Neural progenitor cell (in vitro differentiated cells): ENCODE measurements at regions not wholly inside any gene's neighbourhood (a gene's known extent, or its start where the extent isn't known, plus 50 kb on each side); places are given as distances from the start of the nearest gene placed in this dataset.

Experiments used
- CTCF ChIP-seq: fragments of 200-600 bp; sonication (generic); IDR thresholded peaks from 2 replicates; pipeline ENCODE4 v1.5.1; 2017; ENCODE audit warnings: antibody characterized with exemption, mild to moderate bottlenecking
- EZH2 ChIP-seq: fragments of 200-600 bp; sonication (generic); IDR thresholded peaks from 2 replicates; pipeline ENCODE4 v1.6.1; 2017; ENCODE audit warnings: antibody characterized with exemption, mild to moderate bottlenecking, moderate library complexity

DNA sequence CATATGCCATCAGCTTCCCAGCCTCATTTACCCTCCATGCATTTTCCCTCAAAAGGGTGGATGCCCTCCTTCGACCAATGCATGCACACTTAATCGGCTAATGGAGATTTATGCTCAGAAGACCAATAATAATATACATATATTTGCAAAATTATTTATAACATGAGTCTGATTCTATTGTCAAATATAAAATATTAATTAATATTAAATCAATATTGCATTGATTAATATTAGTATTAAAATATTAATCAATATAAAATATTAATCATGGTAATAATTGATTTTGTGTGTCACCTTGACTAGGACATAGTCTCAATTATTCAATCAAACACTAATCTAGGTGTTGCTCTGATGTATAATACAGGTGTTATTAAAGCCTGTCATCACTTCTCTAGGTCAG is 1282.5 kb downstream of the TMEM121 start:
- TF ChIP-seq CTCF, result no peak
- no peak for TF ChIP-seq EZH2
